ENCODE measurements at regions not wholly inside any gene's neighbourhood (a gene's known extent, or its start where the extent isn't known, plus 50 kb on each side); places are given as distances from the start of the nearest gene placed in this dataset.

DNA sequence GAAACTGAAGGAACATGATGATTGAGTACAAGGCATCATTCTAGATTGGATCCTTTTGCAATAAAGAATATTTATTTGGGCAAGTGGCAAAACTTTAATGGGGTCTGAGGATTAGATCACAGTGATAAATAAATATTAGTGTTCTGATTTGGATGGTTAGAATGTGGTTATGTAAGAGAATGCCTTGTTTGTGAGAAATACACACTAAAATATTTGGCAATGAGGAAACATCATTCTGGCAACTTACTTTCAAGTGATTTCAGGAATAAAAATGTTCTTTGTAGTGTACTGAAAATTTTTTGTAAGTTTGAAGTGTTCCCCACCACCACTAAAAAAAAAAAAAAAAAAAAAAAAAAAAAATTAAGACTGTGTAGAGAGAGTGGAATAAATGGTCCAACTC lies 185.1 kb upstream of the NEBL start:
- no peak for TF ChIP-seq EP300 (IDR thresholded peaks at IDR 0.05)
- TF ChIP-seq, protein P1, sequence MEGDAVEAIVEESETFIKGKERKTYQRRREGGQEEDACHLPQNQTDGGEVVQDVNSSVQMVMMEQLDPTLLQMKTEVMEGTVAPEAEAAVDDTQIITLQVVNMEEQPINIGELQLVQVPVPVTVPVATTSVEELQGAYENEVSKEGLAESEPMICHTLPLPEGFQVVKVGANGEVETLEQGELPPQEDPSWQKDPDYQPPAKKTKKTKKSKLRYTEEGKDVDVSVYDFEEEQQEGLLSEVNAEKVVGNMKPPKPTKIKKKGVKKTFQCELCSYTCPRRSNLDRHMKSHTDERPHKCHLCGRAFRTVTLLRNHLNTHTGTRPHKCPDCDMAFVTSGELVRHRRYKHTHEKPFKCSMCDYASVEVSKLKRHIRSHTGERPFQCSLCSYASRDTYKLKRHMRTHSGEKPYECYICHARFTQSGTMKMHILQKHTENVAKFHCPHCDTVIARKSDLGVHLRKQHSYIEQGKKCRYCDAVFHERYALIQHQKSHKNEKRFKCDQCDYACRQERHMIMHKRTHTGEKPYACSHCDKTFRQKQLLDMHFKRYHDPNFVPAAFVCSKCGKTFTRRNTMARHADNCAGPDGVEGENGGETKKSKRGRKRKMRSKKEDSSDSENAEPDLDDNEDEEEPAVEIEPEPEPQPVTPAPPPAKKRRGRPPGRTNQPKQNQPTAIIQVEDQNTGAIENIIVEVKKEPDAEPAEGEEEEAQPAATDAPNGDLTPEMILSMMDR (IDR thresholded peaks at IDR 0.05) = no peak
- no peak for TF ChIP-seq POLR2AphosphoS5 (IDR thresholded peaks at IDR 0.05)

Measured in stomach (tissue), 4 donors.